Fibroblast of villous mesenchyme (primary cell): ENCODE measurements at regions not wholly inside any gene's neighbourhood (a gene's known extent, or its start where the extent isn't known, plus 50 kb on each side); places are given as distances from the start of the nearest gene placed in this dataset.

Experiments
- DNase-seq: peaks from one replicate; pipeline ENCODE4 v3.0.0-alpha.2; 2010; ENCODE audit warnings: low read depth
- H3K4me3 ChIP-seq: 2 replicates; pipeline ENCODE4 v1.5.1; 2011; ENCODE audit warnings: low read depth, mild to moderate bottlenecking, low read length
- CTCF ChIP-seq: IDR thresholded peaks from 2 replicates; pipeline ENCODE4 v1.5.1; 2012; ENCODE audit warnings: low read depth, mild to moderate bottlenecking, low read length; ENCODE audit not compliant: insufficient read depth

- DNase-seq = peak; percentile 18
- no peak overlapping the region for H3K4me3 ChIP-seq
- TF ChIP-seq CTCF = no peak
These were observed 297.2 kb upstream of the PBX1 start for GRCh38 chr1:164261691-164262240.

GRCh38 chr1:164263540-164263939 is 295.4 kb upstream of the PBX1 start:
- no peak for TF ChIP-seq CTCF
- DNase-seq = no peak
- no peak overlapping the region for H3K4me3 ChIP-seq

GRCh38 chr1:164265232-164265631 is 293.8 kb upstream of the PBX1 start:
- no peak for TF ChIP-seq CTCF
- no peak overlapping the region for H3K4me3 ChIP-seq
- no peak for DNase-seq

GRCh38 chr1:164272156-164272555 is 286.8 kb upstream of the PBX1 start:
- DNase-seq = no peak
- TF ChIP-seq CTCF = no peak
- no peak overlapping the region for H3K4me3 ChIP-seq

GRCh38 chr1:164296172-164296571 is 262.8 kb upstream of the PBX1 start:
- DNase-seq = no peak
- H3K4me3 ChIP-seq = no peak overlapping the region
- no peak for TF ChIP-seq CTCF

- no peak for TF ChIP-seq CTCF
- no peak for DNase-seq
- no peak overlapping the region for H3K4me3 ChIP-seq
These were observed 250.9 kb upstream of the PBX1 start for GRCh38 chr1:164308101-164308500.

- no peak for TF ChIP-seq CTCF
- no peak for DNase-seq
- H3K4me3 ChIP-seq = no peak overlapping the region
These were observed 248.8 kb upstream of the PBX1 start for GRCh38 chr1:164310166-164310565.
